CD4-positive, alpha-beta T cell treated with Interleukin-1 beta for 1 hour (primary cell): ENCODE measurements at regions not wholly inside any gene's neighbourhood (a gene's known extent, or its start where the extent isn't known, plus 50 kb on each side); places are given as distances from the start of the nearest gene placed in this dataset.
A peak's percentile ranks its signal among the peaks of the same experiment; 100 is the strongest.
"Not testable (repeated sequence)": the region's sequence is repeated elsewhere in the genome, so short reads cannot be mapped to it uniquely, and the experiment has no call there.

Source experiments
- DNase-seq, 2 donors: peaks; one replicate each; pipeline ENCODE4 v3.0.0-alpha.2; 2020 to 2022

DNA sequence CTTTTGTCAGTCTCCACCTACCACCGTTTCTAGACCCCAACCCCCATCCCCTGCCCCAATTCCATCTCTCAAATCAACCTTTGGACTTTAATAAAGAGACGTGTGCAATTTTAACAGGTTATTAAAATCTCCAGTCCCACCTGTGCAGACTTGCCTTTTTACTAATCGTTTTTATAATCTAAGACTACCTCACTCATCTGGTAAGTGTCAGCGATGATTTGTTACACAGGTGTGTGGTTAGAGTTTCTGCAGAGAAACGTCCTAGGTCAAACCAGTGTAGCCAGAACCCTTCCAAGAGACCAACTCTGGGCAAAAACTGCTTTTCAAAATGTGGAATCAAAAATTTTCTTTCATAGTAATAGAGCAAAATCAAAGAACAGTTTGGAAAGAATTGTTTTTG lies 60.4 kb upstream of the PELI2 start:
- DNase-seq: no peak

DNA sequence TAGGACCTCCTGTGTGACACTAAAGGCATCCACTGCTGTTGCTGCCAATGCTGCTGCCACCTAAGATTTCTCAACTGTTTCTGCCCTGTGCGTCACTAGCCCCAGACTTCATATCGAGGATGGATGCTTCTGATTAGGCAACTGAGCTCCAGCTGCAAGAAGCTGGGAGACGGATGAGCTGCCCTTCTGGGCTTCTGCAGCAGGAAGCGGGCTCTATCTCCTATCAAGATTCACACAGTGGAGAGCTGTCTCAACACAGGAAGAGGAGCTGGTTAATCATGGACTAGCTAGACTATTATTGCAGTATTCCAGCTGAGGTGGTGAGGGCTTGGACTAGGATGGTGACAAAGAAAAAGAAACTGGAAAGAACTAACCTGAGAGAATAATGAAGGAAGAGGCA lies 59.2 kb upstream of the PELI2 start:
- peak in 1 of 2 donors; percentile 0 for DNase-seq

DNA sequence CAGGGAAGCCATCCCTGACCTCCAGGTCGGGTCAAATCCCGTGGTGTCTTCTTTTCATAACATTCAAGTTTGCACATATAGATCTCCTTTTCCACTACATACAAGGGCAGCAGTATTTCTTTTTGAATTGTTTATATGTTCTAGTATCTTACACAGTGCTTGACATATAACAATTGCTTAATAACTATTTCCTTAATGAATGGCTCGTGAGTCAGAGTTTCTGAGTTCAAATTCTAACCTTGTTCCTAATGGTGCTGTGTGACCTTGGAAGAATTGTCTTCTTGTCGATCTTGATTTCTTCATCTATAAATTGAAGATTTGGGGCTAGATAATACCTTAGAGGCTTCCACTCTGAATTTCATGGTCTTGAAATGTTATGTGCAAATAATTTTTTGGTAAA lies 57.2 kb upstream of the PELI2 start:
- DNase-seq: no peak

DNA sequence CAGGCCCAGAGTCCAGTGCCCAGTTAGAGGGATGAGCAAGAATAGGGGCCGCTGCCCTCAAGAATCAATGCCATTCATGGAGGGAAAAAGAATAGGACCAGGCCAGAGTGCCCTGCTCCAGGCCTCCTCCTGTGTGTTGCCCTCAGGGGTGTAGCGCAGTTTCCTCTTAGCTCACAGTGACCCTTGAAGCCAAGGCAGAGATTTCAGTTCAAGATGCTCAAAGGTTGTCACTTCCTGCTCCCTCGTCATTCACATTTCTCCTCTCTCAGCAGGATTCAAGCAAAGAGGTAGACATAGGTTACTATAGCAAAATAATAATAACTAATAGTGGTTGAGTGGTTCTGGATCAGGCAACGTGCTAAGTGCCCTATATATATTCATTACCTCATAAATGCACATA lies 55.1 kb upstream of the PELI2 start:
- DNase-seq: no peak

DNA sequence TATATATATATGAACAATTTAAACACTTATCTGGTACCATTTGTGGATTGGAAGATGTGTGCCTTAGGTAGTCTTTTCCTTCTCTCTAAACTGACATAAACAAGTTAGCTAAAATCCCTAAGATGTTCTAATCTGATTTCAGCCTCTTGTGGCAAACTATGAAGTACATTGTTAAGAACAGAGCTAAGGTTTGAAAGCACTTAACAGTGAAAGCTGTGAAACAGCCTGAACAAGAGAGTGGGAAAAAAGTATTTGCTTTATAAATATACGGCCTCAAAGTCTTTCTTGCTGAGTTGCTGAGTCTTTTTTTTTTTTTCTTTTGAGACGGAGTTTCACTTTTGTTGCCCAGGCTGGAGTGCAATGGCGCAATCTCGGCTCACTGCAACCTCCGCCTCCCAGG lies 53.7 kb upstream of the PELI2 start:
- no peak for DNase-seq

DNA sequence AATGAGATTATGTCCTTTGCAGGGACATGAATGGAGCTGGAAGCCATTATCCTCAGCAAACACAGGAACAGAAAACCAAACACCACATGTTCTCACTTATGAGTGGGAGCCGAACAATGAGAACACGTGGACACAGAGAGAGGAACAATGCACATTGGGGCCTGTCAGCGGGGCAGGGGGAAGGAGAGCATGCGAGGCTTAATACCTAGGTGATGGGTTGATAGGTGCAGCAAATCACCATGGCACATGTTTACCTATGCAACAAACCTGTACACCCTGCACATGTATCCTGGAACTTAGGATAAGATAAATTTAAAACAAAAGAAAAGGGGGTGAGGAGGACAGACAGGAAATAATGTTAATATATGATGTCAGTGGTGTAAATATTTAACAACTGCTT lies 53.0 kb upstream of the PELI2 start:
- not testable (repeated sequence) for DNase-seq

DNA sequence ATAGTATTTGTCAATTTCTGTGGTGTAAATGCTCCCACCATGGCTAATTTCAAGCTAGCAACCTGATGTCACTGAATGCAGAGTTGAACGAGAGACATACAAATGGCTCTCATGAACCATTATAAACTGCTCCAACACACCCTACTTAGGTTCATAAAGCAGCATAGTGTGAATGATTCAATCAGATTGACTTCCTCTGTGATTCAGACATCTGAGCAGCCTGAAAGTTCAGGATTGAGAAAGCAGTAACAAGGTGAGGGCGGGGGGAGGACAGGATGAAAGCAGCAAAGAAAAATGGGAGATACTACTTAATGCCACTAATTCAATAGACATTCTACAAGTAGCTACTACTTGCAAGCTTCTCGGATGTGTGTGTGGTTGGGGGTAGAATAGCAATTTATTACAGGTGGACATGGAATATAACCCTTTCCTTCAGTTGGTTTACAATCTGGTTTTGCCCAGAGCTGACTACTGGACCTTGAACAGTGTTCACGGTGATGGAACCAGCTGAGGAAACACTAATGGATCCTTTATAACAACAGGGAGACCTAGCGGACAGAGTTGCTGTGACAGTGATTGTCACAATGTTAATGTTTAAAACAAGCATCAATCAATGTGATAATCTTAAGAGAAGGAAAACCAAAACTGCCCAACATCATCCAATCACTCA lies 52.5 kb upstream of the PELI2 start:
- DNase-seq: no peak
